ENCODE measurements at regions not wholly inside any gene's neighbourhood (a gene's known extent, or its start where the extent isn't known, plus 50 kb on each side); places are given as distances from the start of the nearest gene placed in this dataset.

GRCh38 chr7:10918093-10918590, 55.5 kb upstream of the PHF14 start:
- H3K4me1 ChIP-seq (ENCODE audit: low read depth): peaks cover 13% of the 10 kb centered on the region
- no peak for TF ChIP-seq CTCF (IDR thresholded peaks at IDR 0.05; ENCODE audit: low read depth, low read length)
- H3K36me3 ChIP-seq: no peaks in the 10 kb centered on the region
- H3K27ac ChIP-seq: no peak overlapping the region
- no peak overlapping the region for H3K4me3 ChIP-seq
- DNase-seq (ENCODE audit: low read depth in 1 of 2, low spot score in 1 of 2): no peak
- no peaks in the 10 kb centered on the region for H3K27me3 ChIP-seq
- H3K9me3 ChIP-seq (ENCODE audit: low read depth): no peaks in the 10 kb centered on the region

- H3K9me3 ChIP-seq (ENCODE audit: low read depth): no peaks in the 10 kb centered on the region
- TF ChIP-seq CTCF (IDR thresholded peaks at IDR 0.05; ENCODE audit: low read depth, low read length): no peak
- no peak overlapping the region for H3K27ac ChIP-seq
- H3K36me3 ChIP-seq: no peaks in the 10 kb centered on the region
- H3K4me1 ChIP-seq (ENCODE audit: low read depth): peaks cover 13% of the 10 kb centered on the region
- H3K27me3 ChIP-seq: no peaks in the 10 kb centered on the region
- DNase-seq (ENCODE audit: low read depth in 1 of 2, low spot score in 1 of 2): peak in 1 of 2 donors; percentile 9
- no peak overlapping the region for H3K4me3 ChIP-seq
These were observed 53.7 kb upstream of the PHF14 start for GRCh38 chr7:10919923-10920322.

Data from cardiac muscle cell (in vitro differentiated cells and primary cell).